ENCODE measurements at regions not wholly inside any gene's neighbourhood (a gene's known extent, or its start where the extent isn't known, plus 50 kb on each side); places are given as distances from the start of the nearest gene placed in this dataset.

DNA sequence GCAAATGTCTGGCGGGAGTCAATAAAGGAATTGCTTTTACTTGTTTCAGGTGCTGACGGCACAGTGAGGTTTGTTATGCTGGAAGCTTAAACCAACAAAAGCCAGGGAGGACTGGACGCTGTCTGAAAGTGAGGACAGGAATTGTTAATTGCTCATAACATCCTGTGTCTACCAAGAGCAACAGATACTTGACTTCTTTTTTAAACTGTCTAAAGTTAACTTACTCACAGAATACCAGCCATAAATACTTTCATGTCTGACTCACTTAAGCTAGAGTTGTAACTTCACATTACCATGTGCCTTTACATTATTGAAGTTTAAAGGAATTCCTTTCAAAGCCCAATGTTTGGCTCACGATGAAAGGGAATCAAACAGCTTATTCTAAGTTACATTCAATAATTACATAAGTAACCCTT is 252.7 kb upstream of the SHH start:
- no peaks in the 10 kb centered on the region for H3K79me2 ChIP-seq (ENCODE audit: control insufficient read depth, low read length)
- H3K4me2 ChIP-seq (ENCODE audit: low read length), result no peak overlapping the region
- no peaks in the 10 kb centered on the region for H3F3A ChIP-seq (ENCODE audit: control insufficient read depth, insufficient read depth)
- peaks cover 19% of the 10 kb centered on the region; the same call in 1 of the 2 replicates for H3K9me3 ChIP-seq (ENCODE audit: control insufficient read depth, insufficient read depth, low read length)
- no peaks in the 10 kb centered on the region for H3K27me3 ChIP-seq (ENCODE audit: control insufficient read depth, low read length)
- no peaks in the 10 kb centered on the region for H4K20me1 ChIP-seq (ENCODE audit: control insufficient read depth, insufficient read depth, low read depth, low read length)
- no peak overlapping the region for H3K4me3 ChIP-seq (ENCODE audit: low read length)
- H3K4me1 ChIP-seq (ENCODE audit: control insufficient read depth, low read length), result no peaks in the 10 kb centered on the region
- no peak overlapping the region for H3K27ac ChIP-seq (ENCODE audit: low read depth, low read length)
- TF ChIP-seq CTCF (IDR thresholded peaks at IDR 0.05; ENCODE audit: low read depth, low read length, poor library complexity, severe bottlenecking), result no peak
- no peak for TF ChIP-seq EZH2phosphoT487 (IDR thresholded peaks at IDR 0.05; ENCODE audit: borderline replicate concordance, low read length)
- no peaks in the 10 kb centered on the region for H3K9me2 ChIP-seq (replicated peaks; ENCODE audit: control insufficient read depth, low read length)
- no peaks in the 10 kb centered on the region for H3K36me3 ChIP-seq (ENCODE audit: control insufficient read depth, low read length)

DNA sequence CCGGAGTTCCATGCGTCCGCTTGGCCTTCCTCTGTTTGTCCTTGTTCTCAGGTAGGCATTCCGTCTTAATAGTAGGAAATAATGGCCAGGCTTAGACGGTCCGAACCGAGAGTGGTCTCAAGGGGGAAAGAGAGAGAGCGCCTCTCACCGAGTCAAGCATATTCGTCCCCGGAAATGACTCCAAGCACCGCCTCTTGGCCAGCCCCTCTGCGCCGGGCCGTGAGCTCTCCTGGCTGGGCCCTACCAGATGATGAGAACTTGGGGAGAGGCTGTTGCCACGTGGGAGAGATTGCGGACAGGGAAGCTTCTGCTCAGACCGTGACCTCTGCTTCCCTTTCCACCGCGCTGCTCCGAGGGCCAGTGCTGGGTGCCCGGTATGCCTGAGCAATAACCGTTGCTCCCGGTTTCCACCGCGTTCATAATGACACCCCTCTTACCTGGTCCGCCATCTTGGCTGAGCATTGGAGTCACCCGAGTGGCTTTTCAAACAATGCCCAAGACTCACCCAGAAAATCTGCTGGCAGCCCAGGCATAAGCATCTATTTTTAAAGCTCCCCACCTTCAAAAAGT is 251.1 kb upstream of the SHH start:
- Histone ChIP-seq H3F3A (ENCODE audit: control insufficient read depth, insufficient read depth) (no peaks in the 10 kb centered on the region), H4K20me1 (ENCODE audit: control insufficient read depth, insufficient read depth, low read depth, low read length) (no peaks in the 10 kb centered on the region), H3K36me3 (ENCODE audit: control insufficient read depth, low read length) (no peaks in the 10 kb centered on the region), H3K79me2 (ENCODE audit: control insufficient read depth, low read length) (no peaks in the 10 kb centered on the region), H3K9me2 (replicated peaks; ENCODE audit: control insufficient read depth, low read length) (no peaks in the 10 kb centered on the region), H3K4me3 (ENCODE audit: low read length) (no peak overlapping the region), H3K27ac (ENCODE audit: low read depth, low read length) (no peak overlapping the region), H3K9me3 (ENCODE audit: control insufficient read depth, insufficient read depth, low read length) (peaks cover 19% of the 10 kb centered on the region; the same call in 1 of the 2 replicates), H3K27me3 (ENCODE audit: control insufficient read depth, low read length) (no peaks in the 10 kb centered on the region), H3K4me1 (ENCODE audit: control insufficient read depth, low read length) (no peaks in the 10 kb centered on the region), H3K4me2 (ENCODE audit: low read length) (no peak overlapping the region)
- TF ChIP-seq CTCF (IDR thresholded peaks at IDR 0.05; ENCODE audit: low read depth, low read length, poor library complexity, severe bottlenecking), result no peak
- TF ChIP-seq EZH2phosphoT487 (IDR thresholded peaks at IDR 0.05; ENCODE audit: borderline replicate concordance, low read length), result no peak

DNA sequence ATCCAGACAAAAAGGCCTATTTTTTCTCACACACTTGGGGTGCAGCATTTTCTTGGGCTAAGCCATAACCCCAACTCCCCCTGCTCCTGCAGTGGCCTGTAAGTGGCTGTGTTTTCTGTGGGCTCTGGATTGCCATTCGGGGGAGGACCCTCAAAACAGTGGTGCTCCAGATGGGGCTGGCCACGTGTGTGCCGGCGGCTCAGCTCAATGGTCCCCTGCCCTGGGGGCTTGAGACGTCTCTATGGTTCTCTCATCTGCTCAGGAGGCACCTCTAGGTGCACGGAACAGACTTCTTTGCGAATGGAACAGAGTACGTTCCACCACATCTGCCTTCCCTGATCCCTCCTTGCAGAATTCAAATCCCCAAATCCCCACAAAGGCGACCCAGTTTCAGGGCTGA is 250.0 kb upstream of the SHH start:
- Histone ChIP-seq H3F3A (ENCODE audit: control insufficient read depth, insufficient read depth) (no peaks in the 10 kb centered on the region), H3K27ac (ENCODE audit: low read depth, low read length) (no peak overlapping the region), H3K27me3 (ENCODE audit: control insufficient read depth, low read length) (no peaks in the 10 kb centered on the region), H3K4me3 (ENCODE audit: low read length) (no peak overlapping the region), H3K79me2 (ENCODE audit: control insufficient read depth, low read length) (no peaks in the 10 kb centered on the region), H3K9me2 (replicated peaks; ENCODE audit: control insufficient read depth, low read length) (no peaks in the 10 kb centered on the region), H3K36me3 (ENCODE audit: control insufficient read depth, low read length) (no peaks in the 10 kb centered on the region), H4K20me1 (ENCODE audit: control insufficient read depth, insufficient read depth, low read depth, low read length) (no peaks in the 10 kb centered on the region), H3K4me1 (ENCODE audit: control insufficient read depth, low read length) (no peaks in the 10 kb centered on the region), H3K4me2 (ENCODE audit: low read length) (no peak overlapping the region), H3K9me3 (ENCODE audit: control insufficient read depth, insufficient read depth, low read length) (peaks cover 19% of the 10 kb centered on the region; the same call in 1 of the 2 replicates)
- no peak for TF ChIP-seq CTCF (IDR thresholded peaks at IDR 0.05; ENCODE audit: low read depth, low read length, poor library complexity, severe bottlenecking)

Measured in DOHH2 (cell line).